ENCODE measurements at regions not wholly inside any gene's neighbourhood (a gene's known extent, or its start where the extent isn't known, plus 50 kb on each side); places are given as distances from the start of the nearest gene placed in this dataset.
"Not testable (repeated sequence)": the region's sequence is repeated elsewhere in the genome, so short reads cannot be mapped to it uniquely, and the experiment has no call there.

GRCh38 chr7:131931370-131931769 is 374.9 kb upstream of the PODXL start:
- Mint-ChIP-seq H3K4me1 (ENCODE audit: low read depth) (no peaks in the 10 kb centered on the region), H3K36me3 (ENCODE audit: low read depth) (no peaks in the 10 kb centered on the region), H3K27me3 (peaks cover 2% of the 10 kb centered on the region), H3K4me3 (no peak overlapping the region), H3K27ac (no peak overlapping the region), H3K9me3 (peaks cover 12% of the 10 kb centered on the region)
- intact Hi-C loops (cut with micrococcal nuclease), result no loop called here

- H3K27me3 Mint-ChIP-seq, result peaks cover 2% of the 10 kb centered on the region
- no peaks in the 10 kb centered on the region for H3K4me1 Mint-ChIP-seq (ENCODE audit: low read depth)
- no peak overlapping the region for H3K4me3 Mint-ChIP-seq
- intact Hi-C loops (cut with micrococcal nuclease), result no loop called here
- no peak overlapping the region for H3K27ac Mint-ChIP-seq
- peaks cover 12% of the 10 kb centered on the region for H3K9me3 Mint-ChIP-seq
- H3K36me3 Mint-ChIP-seq (ENCODE audit: low read depth), result no peaks in the 10 kb centered on the region
Measured at GRCh38 chr7:131929632-131930031, 373.2 kb upstream of the PODXL start.

DNA sequence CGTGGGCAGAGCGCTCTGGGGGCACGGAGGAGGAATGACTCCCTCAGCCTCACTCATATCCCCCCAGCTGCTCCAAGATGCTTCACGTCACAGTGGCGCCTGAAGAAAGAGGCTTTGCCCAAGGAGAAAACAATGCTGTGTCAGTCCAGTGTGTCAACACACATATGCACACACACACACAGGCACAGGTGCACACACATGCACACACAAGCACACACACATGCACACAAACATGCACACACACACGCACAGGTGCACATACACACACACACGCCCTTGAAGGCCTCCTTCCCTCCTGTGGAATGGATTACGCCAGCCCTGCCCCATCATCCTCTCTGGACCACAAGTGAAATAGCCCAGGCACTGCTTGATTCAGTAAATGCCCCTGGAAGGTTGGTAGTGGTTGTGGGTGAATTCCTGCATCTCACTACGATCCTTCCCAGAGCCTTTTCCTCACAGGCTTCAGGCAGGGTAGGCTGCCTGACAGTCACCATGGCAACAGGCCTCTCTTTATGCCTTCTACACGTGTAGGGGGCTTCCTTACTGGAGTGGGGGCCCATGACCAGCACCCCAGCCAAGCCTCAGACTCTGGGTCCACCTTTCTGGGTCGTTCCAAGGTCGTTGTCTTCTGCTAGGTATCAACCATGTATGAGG is 371.5 kb upstream of the PODXL start:
- Mint-ChIP-seq H3K4me1 (ENCODE audit: low read depth) (no peaks in the 10 kb centered on the region), H3K27ac (no peak overlapping the region), H3K9me3 (peaks cover 3% of the 10 kb centered on the region), H3K36me3 (ENCODE audit: low read depth) (no peaks in the 10 kb centered on the region), H3K4me3 (no peak overlapping the region), H3K27me3 (peaks cover 2% of the 10 kb centered on the region)
- intact Hi-C loops (cut with micrococcal nuclease), result no loop called here

- Mint-ChIP-seq H3K36me3 (ENCODE audit: low read depth) (no peaks in the 10 kb centered on the region), H3K4me1 (ENCODE audit: low read depth) (no peaks in the 10 kb centered on the region), H3K27ac (no peak overlapping the region), H3K27me3 (peaks cover 4% of the 10 kb centered on the region), H3K9me3 (no peaks in the 10 kb centered on the region), H3K4me3 (no peak overlapping the region)
- intact Hi-C loops (cut with micrococcal nuclease), result no loop called here
Measured at GRCh38 chr7:131925636-131926035, 369.2 kb upstream of the PODXL start.

- Mint-ChIP-seq H3K4me3 (no peak overlapping the region), H3K27ac (no peak overlapping the region), H3K4me1 (ENCODE audit: low read depth) (no peaks in the 10 kb centered on the region), H3K27me3 (peaks cover 4% of the 10 kb centered on the region), H3K9me3 (no peaks in the 10 kb centered on the region), H3K36me3 (ENCODE audit: low read depth) (no peaks in the 10 kb centered on the region)
- intact Hi-C loops (cut with micrococcal nuclease), result no loop called here
Measured at GRCh38 chr7:131924857-131925256, 368.4 kb upstream of the PODXL start.

GRCh38 chr7:131922948-131923347 is 366.5 kb upstream of the PODXL start:
- H3K4me3 Mint-ChIP-seq; H3K36me3 Mint-ChIP-seq (ENCODE audit: low read depth); H3K27ac Mint-ChIP-seq; H3K4me1 Mint-ChIP-seq (ENCODE audit: low read depth); H3K27me3 Mint-ChIP-seq; intact Hi-C loops (cut with micrococcal nuclease); H3K9me3 Mint-ChIP-seq: not testable (repeated sequence)

DNA sequence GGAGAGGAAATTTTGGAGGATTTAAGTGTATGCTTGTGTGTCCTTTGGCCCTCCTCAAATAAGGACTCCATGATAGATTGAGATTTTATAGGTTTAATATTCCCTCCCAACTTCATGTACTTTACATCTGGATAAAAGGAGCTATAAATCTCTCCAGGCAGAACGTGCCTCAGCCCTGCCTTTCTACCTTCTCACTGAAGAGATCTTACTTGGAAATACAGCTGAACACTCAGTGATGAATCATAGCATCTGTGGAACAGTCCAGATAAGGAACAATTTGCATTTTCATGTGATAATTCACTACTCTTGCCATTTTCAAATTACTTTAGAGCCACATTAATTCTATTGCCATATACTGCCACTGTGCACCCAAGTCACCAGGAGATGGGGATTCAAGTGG is 364.6 kb upstream of the PODXL start:
- no peaks in the 10 kb centered on the region for H3K36me3 Mint-ChIP-seq (ENCODE audit: low read depth)
- H3K27me3 Mint-ChIP-seq, result peaks cover 2% of the 10 kb centered on the region
- no peaks in the 10 kb centered on the region for H3K9me3 Mint-ChIP-seq
- intact Hi-C loops (cut with micrococcal nuclease), result no loop called here
- H3K4me1 Mint-ChIP-seq (ENCODE audit: low read depth), result no peaks in the 10 kb centered on the region
- H3K27ac Mint-ChIP-seq, result no peak overlapping the region
- H3K4me3 Mint-ChIP-seq, result no peak overlapping the region

DNA sequence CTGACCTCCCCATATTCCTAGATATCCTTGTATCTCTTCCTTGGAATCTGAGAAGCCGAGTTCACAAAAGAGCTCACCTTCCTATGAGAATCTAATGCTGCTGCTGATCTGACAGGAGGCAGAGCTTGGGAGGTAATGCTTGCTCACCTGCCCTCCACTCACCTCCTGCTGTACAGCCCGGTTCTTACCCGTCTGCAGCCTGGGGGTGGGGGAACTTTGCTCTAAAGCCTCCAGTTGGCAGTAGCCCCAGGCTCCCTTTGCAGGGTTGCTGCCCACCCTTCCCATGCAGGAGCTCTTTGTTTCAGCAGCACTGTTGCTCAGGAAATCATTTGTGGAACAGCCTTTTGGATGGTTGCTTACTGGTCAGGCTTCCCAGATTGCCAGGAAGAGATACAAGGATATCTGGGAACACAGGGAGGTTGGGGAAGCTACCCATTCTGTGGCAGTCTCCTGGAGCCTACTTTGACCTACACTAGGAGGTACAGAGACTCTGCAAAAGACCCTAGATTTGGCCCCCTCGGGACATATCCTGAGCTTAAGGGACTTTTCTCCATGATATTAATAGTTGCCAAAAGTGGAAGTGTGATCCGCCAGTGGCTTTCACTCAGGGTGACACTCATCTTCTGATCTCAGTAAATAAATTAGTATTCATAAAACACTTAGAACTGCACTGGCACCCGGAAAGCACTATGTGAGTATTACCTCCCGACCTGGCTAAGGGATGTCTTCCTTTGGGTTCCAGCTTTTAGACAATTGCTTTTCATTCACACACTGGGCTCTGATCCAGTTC is 363.7 kb upstream of the PODXL start:
- Mint-ChIP-seq H3K27me3 (peaks cover 2% of the 10 kb centered on the region), H3K9me3 (no peaks in the 10 kb centered on the region)

DNA sequence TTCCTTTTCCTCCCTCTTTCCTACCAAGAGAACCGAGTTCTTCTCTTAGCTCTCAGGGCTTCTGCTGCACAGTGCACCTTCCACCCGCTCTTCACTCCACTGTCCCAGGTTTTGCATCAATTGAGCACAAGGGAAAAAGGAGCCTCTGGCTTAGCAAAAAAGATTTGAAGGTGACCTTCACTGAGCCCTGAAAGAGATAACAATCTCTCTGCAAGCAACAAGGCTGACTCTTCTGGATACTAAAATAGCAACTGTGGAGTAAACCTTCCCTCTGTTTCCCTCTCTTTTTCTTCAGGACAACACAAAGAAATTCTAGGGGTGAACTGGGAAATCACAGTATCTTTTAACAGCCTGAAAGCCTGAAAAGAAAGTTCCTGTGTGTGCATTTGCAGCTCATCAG is 354.7 kb upstream of the PODXL start:
- H3K27ac Mint-ChIP-seq, result no peak overlapping the region
- peaks cover 45% of the 10 kb centered on the region for H3K27me3 Mint-ChIP-seq
- H3K9me3 Mint-ChIP-seq, result peaks cover 8% of the 10 kb centered on the region
- H3K4me1 Mint-ChIP-seq (ENCODE audit: low read depth), result no peaks in the 10 kb centered on the region
- intact Hi-C loops (cut with micrococcal nuclease), result no loop called here
- H3K36me3 Mint-ChIP-seq (ENCODE audit: low read depth), result no peaks in the 10 kb centered on the region
- no peak overlapping the region for H3K4me3 Mint-ChIP-seq

More for the DNA sequence above, 363.7 kb upstream of the PODXL start:
- no peaks in the 10 kb centered on the region for H3K36me3 Mint-ChIP-seq (ENCODE audit: low read depth)
- no peaks in the 10 kb centered on the region for H3K4me1 Mint-ChIP-seq (ENCODE audit: low read depth)
- intact Hi-C loops (cut with micrococcal nuclease), result no loop called here
- no peak overlapping the region for H3K27ac Mint-ChIP-seq
- no peak overlapping the region for H3K4me3 Mint-ChIP-seq

- H3K4me1 Mint-ChIP-seq (ENCODE audit: low read depth), result no peaks in the 10 kb centered on the region
- intact Hi-C loops (cut with micrococcal nuclease), result no loop called here
- H3K4me3 Mint-ChIP-seq, result no peak overlapping the region
Measured at GRCh38 chr7:131909151-131909768, 352.8 kb upstream of the PODXL start.

GRCh38 chr7:131908714-131909113 is 352.3 kb upstream of the PODXL start:
- intact Hi-C loops (cut with micrococcal nuclease), result no loop called here
- Mint-ChIP-seq H3K4me3 (no peak overlapping the region), H3K4me1 (ENCODE audit: low read depth) (no peaks in the 10 kb centered on the region), H3K27me3 (peaks cover 50% of the 10 kb centered on the region), H3K36me3 (ENCODE audit: low read depth) (no peaks in the 10 kb centered on the region), H3K9me3 (peaks cover 8% of the 10 kb centered on the region), H3K27ac (no peak overlapping the region)

More at GRCh38 chr7:131909151-131909768, 352.8 kb upstream of the PODXL start:
- Mint-ChIP-seq H3K27me3 (peaks cover 53% of the 10 kb centered on the region), H3K36me3 (ENCODE audit: low read depth) (no peaks in the 10 kb centered on the region), H3K9me3 (peaks cover 8% of the 10 kb centered on the region), H3K27ac (no peak overlapping the region)

DNA sequence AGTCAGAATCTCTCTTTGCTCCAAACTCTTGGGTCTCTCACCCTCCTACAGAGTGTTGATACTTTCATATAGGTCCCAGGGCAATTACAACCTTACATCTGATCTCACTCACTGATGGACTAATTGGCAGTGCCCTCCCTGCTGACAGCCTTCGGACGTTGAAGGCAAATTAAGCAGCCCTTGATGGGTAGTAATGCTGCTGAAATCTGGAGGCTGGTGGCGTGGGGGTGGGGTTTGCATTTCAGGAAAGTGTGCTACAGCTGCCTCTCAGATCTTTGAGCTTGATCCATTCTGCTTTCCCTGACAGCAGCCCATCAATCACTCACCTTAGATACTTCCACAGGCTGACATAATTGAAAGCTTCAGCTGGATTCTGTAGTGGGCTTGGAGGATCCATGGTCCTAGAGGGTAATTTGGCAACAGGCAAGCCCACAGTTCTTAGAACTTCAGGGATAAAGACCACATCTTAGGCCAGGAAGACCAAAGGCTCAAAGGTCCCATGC is 349.1 kb upstream of the PODXL start:
- Mint-ChIP-seq H3K9me3 (peaks cover 17% of the 10 kb centered on the region), H3K36me3 (ENCODE audit: low read depth) (no peaks in the 10 kb centered on the region), H3K4me1 (ENCODE audit: low read depth) (no peaks in the 10 kb centered on the region), H3K27me3 (peaks cover 40% of the 10 kb centered on the region), H3K27ac (no peak overlapping the region), H3K4me3 (no peak overlapping the region)
- intact Hi-C loops (cut with micrococcal nuclease), result no loop called here

- H3K27me3 Mint-ChIP-seq, result peaks cover 33% of the 10 kb centered on the region
- intact Hi-C loops (cut with micrococcal nuclease), result no loop called here
Measured at GRCh38 chr7:131904760-131905327, 348.4 kb upstream of the PODXL start.

DNA sequence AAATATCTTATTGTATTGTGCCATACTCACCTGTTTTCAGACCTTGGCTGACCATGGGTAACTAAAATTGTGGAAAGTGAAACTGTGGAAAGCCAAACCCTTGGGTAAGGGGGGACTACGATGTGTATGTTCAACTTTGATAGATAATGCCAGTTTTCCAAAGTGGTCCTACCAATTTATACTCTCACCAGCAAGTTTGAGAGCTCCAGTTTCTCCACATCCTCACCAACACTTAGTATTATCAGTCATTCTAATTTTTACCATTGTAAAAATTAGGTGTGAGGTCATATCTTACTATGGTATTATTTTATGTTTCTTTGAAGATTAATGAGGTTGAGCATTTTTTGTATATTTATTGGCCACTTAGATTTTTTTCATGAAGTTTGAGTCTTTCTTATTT is 346.9 kb upstream of the PODXL start:
- Mint-ChIP-seq H3K27me3 (peaks cover 24% of the 10 kb centered on the region), H3K36me3 (ENCODE audit: low read depth) (no peaks in the 10 kb centered on the region), H3K27ac (no peak overlapping the region), H3K4me1 (ENCODE audit: low read depth) (peaks cover 7% of the 10 kb centered on the region), H3K9me3 (peaks cover 10% of the 10 kb centered on the region), H3K4me3 (no peak overlapping the region)
- intact Hi-C loops (cut with micrococcal nuclease), result no loop called here

More at GRCh38 chr7:131904760-131905327, 348.4 kb upstream of the PODXL start:
- H3K27ac Mint-ChIP-seq, result no peak overlapping the region
- no peak overlapping the region for H3K4me3 Mint-ChIP-seq
- no peaks in the 10 kb centered on the region for H3K36me3 Mint-ChIP-seq (ENCODE audit: low read depth)
- peaks cover 10% of the 10 kb centered on the region for H3K9me3 Mint-ChIP-seq
- peaks cover under 1% of the 10 kb centered on the region for H3K4me1 Mint-ChIP-seq (ENCODE audit: low read depth)
